HFF-Myc (cell line): ENCODE measurements at regions not wholly inside any gene's neighbourhood (a gene's known extent, or its start where the extent isn't known, plus 50 kb on each side); places are given as distances from the start of the nearest gene placed in this dataset.
"Not testable (repeated sequence)": the region's sequence is repeated elsewhere in the genome, so short reads cannot be mapped to it uniquely, and the experiment has no call there.

ENCODE experiments used
- DNase-seq: peaks from one replicate; pipeline ENCODE4 v3.0.0-alpha.2; 2011; ENCODE audit warnings: low read depth; ENCODE audit errors: extremely low read depth
- H3K4me3 ChIP-seq: replicated peaks from 2 replicates; pipeline ENCODE4 v1.5.1; 2011; ENCODE audit warnings: low read depth, mild to moderate bottlenecking, control low read depth, low read length
- CTCF ChIP-seq: IDR thresholded peaks from 2 replicates; pipeline ENCODE4 v1.5.1; 2012; ENCODE audit warnings: mild to moderate bottlenecking, low read depth, low read length, control low read depth; ENCODE audit errors: missing control alignments

- H3K4me3 ChIP-seq: no peak overlapping the region
- no peak for TF ChIP-seq CTCF
- DNase-seq: no peak
These were observed 103.9 kb downstream of the ENC1 start for GRCh38 chr5:74536658-74537057.

DNA sequence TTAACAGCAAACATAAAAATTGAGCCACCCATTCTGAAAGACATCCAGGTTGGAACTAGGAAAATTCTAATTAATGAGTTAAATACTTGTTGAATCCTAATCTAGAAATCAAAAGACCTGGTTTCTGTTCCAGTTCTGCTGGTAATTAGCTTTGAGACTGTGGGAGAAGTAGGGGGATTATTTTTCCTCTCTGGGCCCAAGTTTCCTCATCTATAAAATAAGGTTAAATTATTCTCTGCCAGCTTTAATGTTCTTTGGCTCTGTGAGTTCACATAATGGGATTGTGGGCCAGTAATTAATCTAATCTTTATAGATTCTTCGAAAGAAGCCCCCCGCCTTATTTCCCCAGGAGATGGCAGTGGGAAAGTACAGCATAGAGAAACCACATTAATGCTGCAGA, 104.6 kb downstream of the ENC1 start:
- no peak for TF ChIP-seq CTCF
- no peak for DNase-seq
- H3K4me3 ChIP-seq: no peak overlapping the region

GRCh38 chr5:74534397-74535129, 106.0 kb downstream of the ENC1 start:
- no peak for DNase-seq
- H3K4me3 ChIP-seq: no peak overlapping the region
- no peak for TF ChIP-seq CTCF

- TF ChIP-seq CTCF: no peak
- no peak for DNase-seq
- H3K4me3 ChIP-seq: no peak overlapping the region
These were observed 110.0 kb downstream of the ENC1 start for GRCh38 chr5:74530326-74531050.

GRCh38 chr5:74529101-74529500, 111.4 kb downstream of the ENC1 start:
- H3K4me3 ChIP-seq: no peak overlapping the region
- no peak for TF ChIP-seq CTCF
- no peak for DNase-seq

DNA sequence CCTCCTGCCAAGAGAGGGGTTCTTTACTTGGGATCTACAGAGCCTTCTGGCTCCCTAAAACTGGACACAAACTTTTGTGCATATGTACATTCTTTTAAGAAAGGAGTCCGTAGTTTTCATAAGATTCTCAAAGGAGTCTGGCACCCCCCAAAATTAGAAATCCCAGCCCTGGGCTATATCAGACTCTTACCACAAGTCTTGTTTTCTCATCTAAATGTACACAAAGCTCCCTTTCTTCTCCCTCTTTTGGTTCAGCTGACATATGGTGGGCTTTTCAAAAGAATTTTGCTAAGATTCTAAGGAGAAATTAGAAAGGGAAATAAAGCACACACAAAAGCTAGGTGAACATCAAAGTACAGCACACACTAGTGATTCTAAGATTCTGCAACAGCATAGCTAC, 114.4 kb downstream of the ENC1 start:
- H3K4me3 ChIP-seq: no peak overlapping the region
- TF ChIP-seq CTCF: no peak
- no peak for DNase-seq

DNA sequence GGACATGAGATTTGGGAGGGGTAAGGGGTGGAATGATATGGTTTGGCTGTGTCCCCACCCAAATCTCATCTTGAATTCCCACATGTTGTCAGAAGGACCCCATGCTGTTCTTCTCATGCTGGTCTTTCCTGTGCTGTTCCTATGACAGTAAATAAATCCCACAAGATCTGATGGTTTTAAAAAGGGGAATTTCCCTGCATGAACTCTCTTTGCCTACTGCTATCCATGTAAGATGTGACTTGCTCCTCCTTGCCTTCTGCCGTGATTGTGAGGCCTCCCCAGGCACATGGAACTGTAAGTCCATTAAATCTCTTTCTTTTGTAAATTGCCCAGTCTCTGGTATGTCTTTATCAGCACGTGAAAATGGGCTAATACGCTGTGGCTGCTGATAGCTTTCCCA, 115.8 kb downstream of the ENC1 start:
- DNase-seq, H3K4me3 ChIP-seq: not testable (repeated sequence)

DNA sequence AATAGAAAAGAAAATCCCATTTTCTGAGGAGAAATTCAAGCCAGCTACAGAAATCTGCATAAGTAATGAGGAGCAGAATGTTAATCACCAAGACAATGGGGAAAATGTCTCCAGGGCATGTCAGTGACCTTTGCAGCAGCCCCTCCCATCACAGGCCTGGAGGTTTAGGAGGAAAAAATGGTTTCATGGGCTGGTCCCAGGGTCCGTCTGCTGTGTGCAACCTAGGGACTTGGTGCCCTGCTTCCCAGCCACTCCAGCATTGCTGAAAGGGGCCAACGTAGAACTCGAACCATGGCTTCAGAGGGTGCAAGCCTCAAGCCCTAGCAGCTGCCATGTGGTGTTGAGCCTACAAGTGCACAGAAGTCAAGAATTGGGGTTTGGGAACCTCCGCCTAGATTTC, 116.8 kb downstream of the ENC1 start:
- DNase-seq, H3K4me3 ChIP-seq: not testable (repeated sequence)

DNA sequence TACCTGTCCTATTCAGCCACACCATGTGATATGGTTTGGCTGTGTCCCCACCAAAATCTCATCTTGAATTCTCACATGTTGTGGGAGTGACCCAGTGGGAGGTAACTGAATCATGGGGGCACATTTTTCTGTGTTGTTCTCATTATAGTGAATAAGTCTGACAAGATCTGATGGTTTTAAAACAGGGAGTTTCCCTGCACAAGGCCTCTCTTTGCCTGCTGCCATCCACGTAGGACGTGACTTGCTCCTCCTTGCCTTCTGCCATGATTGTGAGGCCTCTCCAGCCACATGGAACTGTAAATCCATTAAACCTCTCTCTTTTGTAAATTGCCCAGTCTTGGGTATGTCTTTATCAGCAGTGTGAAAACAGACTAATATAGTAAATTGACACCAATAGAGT, 117.7 kb downstream of the ENC1 start:
- H3K4me3 ChIP-seq, DNase-seq: not testable (repeated sequence)
